CD1c-positive myeloid dendritic cell (primary cell): ENCODE measurements at regions not wholly inside any gene's neighbourhood (a gene's known extent, or its start where the extent isn't known, plus 50 kb on each side); places are given as distances from the start of the nearest gene placed in this dataset.

Experiments used
- DNase-seq: peaks from one replicate; pipeline ENCODE4 v3.0.0-alpha.2; 2016; ENCODE audit errors: extremely low spot score

- DNase-seq: no peak
Measured at GRCh38 chr16:52874042-52874441, 178.7 kb downstream of the CHD9NB start.

- no peak for DNase-seq
Measured at GRCh38 chr16:52872731-52873130, 180.0 kb downstream of the CHD9NB start.

GRCh38 chr16:52871481-52871880 lies 181.2 kb downstream of the CHD9NB start:
- no peak for DNase-seq

GRCh38 chr16:52869243-52869642 lies 183.5 kb downstream of the CHD9NB start:
- no peak for DNase-seq

GRCh38 chr16:52863000-52863399 lies 189.7 kb downstream of the CHD9NB start:
- DNase-seq: no peak

- no peak for DNase-seq
Measured at GRCh38 chr16:52861614-52862022, 191.1 kb downstream of the CHD9NB start.

- DNase-seq: no peak
Measured at GRCh38 chr16:52855463-52855862, 197.2 kb downstream of the CHD9NB start.

- DNase-seq: no peak
Measured at GRCh38 chr16:52852978-52853377, 199.7 kb downstream of the CHD9NB start.

- DNase-seq: no peak
Measured at GRCh38 chr16:52851211-52851740, 201.4 kb downstream of the CHD9NB start.

- DNase-seq: no peak
Measured at GRCh38 chr16:52843381-52843780, 209.3 kb downstream of the CHD9NB start.

- DNase-seq: no peak
Measured at GRCh38 chr16:52837251-52837650, 215.4 kb downstream of the CHD9NB start.

- no peak for DNase-seq
Measured at GRCh38 chr16:52834736-52835465, 217.8 kb downstream of the CHD9NB start.

- DNase-seq: no peak
Measured at GRCh38 chr16:52832771-52833170, 219.9 kb downstream of the CHD9NB start.

GRCh38 chr16:52827456-52827855 lies 225.2 kb downstream of the CHD9NB start:
- DNase-seq: no peak

- no peak for DNase-seq
Measured at GRCh38 chr16:52825892-52826291, 226.8 kb downstream of the CHD9NB start.

- no peak for DNase-seq
Measured at GRCh38 chr16:52819808-52820207, 232.9 kb downstream of the CHD9NB start.

GRCh38 chr16:52819405-52819804 lies 233.3 kb downstream of the CHD9NB start:
- no peak for DNase-seq

- DNase-seq: no peak
Measured at GRCh38 chr16:52817696-52818095, 235.0 kb downstream of the CHD9NB start.

- DNase-seq: no peak
Measured at GRCh38 chr16:52816993-52817392, 235.7 kb downstream of the CHD9NB start.

- DNase-seq: no peak
Measured at GRCh38 chr16:52812678-52813556, 239.8 kb downstream of the CHD9NB start.

GRCh38 chr16:52805559-52806168 lies 247.0 kb downstream of the CHD9NB start:
- DNase-seq: no peak

GRCh38 chr16:52800432-52800831 lies 252.3 kb downstream of the CHD9NB start:
- DNase-seq: no peak
